ENCODE measurements at regions not wholly inside any gene's neighbourhood (a gene's known extent, or its start where the extent isn't known, plus 50 kb on each side); places are given as distances from the start of the nearest gene placed in this dataset.
A peak's percentile ranks its signal among the peaks of the same experiment; 100 is the strongest.

DNA sequence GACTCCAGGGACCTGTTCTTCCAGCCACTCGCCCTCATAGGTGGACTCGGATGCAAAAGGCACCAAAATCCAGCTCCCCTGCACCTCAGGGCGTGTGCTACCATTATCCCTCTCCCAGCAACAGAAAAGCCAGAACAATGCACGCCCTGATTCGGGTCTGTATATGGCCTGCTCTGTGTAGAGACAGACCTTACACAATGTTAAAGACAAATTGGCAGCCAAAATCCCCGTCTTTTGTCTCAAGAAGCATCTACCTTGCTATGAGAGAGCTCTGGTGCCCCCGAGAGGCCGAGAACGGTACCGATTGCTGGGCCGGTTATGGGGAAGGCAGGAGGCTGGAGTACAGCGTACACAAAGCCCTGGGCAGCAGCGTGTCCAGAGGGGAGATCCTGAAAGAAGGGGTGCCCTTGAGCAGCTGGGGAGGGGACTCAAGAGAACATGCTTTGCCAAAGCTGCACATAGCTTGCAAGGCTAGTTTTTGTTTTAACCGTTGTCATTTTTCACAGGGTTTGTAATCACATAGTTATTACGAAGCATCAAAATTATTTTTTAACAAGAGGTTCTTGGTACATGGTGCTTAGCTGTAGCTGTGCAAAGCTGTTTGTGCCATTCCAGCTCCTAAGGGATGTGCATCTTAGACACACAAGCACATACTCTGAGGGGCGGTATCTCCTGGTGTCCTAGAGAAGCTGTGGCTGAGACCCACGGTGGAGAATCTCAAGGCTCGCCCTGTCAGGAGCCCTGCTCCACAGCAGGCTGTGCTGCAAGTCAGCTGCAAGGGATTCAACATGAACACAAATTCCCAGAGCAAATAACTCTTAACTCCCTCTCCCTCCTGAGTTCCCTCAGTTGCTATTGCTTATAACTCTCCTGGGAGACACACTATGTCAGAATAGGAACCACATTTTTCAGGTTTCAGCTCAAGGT, 461.5 kb upstream of the PPP2R3A start:
- no peaks in the 10 kb centered on the region for H3K9me1 ChIP-seq (ENCODE audit: control insufficient read depth, insufficient read depth, low read length)
- peaks cover 0 to 3% of the 10 kb centered on the region in 2 experiments; a peak in 1 of 5 replicates for H3K27me3 ChIP-seq (ENCODE audit: control insufficient read depth in 2 of 2, insufficient read depth in 2 of 2, low read length in 2 of 2)
- no peak overlapping the region for H3K4me3 ChIP-seq
- H2AFZ ChIP-seq (ENCODE audit: low read depth, low read length): no peak overlapping the region
- in situ Hi-C loops (cut with MboI): no loop called here
- no peaks in the 10 kb centered on the region for H3K79me2 ChIP-seq (ENCODE audit: control insufficient read depth, insufficient read depth, low read length)
- no TSS peak for BruUV-seq (replicated peaks)
- no peaks in the 10 kb centered on the region for H3K9me3 ChIP-seq (replicated peaks; ENCODE audit: control insufficient read depth, insufficient read depth, low read depth, low read length)
- FAIRE-seq (peak; percentile 19), ATAC-seq (peak; percentile 95), DNase-seq (ENCODE audit: extremely low read depth in 1 of 4, low spot score in 3 of 4) (peak; percentile 34 to 57 (median 43))
- H3K4me2 ChIP-seq (ENCODE audit: insufficient read depth, low read length): peak overlapping the region; percentile 18; the same call in 1 of the 2 replicates
- POLR2A ChIA-PET: interaction anchor here (1.4 kb wide), 1 partner anchor 12 kb away, joined by 3 read pairs; no protein-coding TSS in a partner anchor
- H4K20me1 ChIP-seq (replicated peaks; ENCODE audit: control insufficient read depth, insufficient read depth, low read length): no peaks in the 10 kb centered on the region
- H3K36me3 ChIP-seq (ENCODE audit: control insufficient read depth, insufficient read depth, low read length): no peaks in the 10 kb centered on the region
- H3K4me1 ChIP-seq (replicated peaks in 1 of 2; ENCODE audit: control insufficient read depth in 2 of 2, insufficient read depth in 2 of 2, low read length in 2 of 2): no peaks in the 10 kb centered on the region
- no peak overlapping the region for H3K9ac ChIP-seq (ENCODE audit: insufficient read depth in 1 of 2, low read depth in 2 of 2, low read length in 2 of 2)
- CTCF ChIA-PET (ENCODE audit: low intra/inter-chr PET ratio): interaction anchor here (0.5 to 0.7 kb wide), 2 partner anchors 713 to 864 kb away, joined by 3 read pairs; no protein-coding TSS in a partner anchor
- 7% methylated on average over 16 of the region's 18 CpGs for WGBS (ENCODE audit: insufficient coverage, low coverage, missing lambda C conversion rate)
- H3K27ac ChIP-seq (ENCODE audit: extremely low read depth, low read depth, low read length): no peak overlapping the region
- intact Hi-C loops (cut with micrococcal nuclease): loop anchor here (5.0 kb wide), 1 partner anchor 707 kb away; the partner anchor contains the start of gene EPHB1
- peak; percentile 46 to 54 for TF ChIP-seq RAD21 (CRISPR knock-in tag; conservative IDR thresholded peaks at IDR 0.05 in 1 of 2, IDR thresholded peaks at IDR 0.05 in 1 of 2)
- no peak for TF ChIP-seq SMAD2 (IDR thresholded peaks at IDR 0.05; ENCODE audit: low read depth, low read length)
- TF ChIP-seq, protein P1, sequence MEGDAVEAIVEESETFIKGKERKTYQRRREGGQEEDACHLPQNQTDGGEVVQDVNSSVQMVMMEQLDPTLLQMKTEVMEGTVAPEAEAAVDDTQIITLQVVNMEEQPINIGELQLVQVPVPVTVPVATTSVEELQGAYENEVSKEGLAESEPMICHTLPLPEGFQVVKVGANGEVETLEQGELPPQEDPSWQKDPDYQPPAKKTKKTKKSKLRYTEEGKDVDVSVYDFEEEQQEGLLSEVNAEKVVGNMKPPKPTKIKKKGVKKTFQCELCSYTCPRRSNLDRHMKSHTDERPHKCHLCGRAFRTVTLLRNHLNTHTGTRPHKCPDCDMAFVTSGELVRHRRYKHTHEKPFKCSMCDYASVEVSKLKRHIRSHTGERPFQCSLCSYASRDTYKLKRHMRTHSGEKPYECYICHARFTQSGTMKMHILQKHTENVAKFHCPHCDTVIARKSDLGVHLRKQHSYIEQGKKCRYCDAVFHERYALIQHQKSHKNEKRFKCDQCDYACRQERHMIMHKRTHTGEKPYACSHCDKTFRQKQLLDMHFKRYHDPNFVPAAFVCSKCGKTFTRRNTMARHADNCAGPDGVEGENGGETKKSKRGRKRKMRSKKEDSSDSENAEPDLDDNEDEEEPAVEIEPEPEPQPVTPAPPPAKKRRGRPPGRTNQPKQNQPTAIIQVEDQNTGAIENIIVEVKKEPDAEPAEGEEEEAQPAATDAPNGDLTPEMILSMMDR (IDR thresholded peaks at IDR 0.05 in 2 of 3, conservative IDR thresholded peaks at IDR 0.05 in 1 of 3; ENCODE audit: insufficient read depth in 2 of 3, low read depth in 1 of 3, low read length in 3 of 3): peak; percentile 56 to 63 (median 58)
- TF ChIP-seq GATAD2A (IDR thresholded peaks at IDR 0.05): no peak
- no peak for TF ChIP-seq ZNF324 (CRISPR knock-in tag; IDR thresholded peaks at IDR 0.05)
- no peak for TF ChIP-seq RBM25 (IDR thresholded peaks at IDR 0.05; ENCODE audit: low read depth, low read length, severe bottlenecking)
- TF ChIP-seq ZNF41 (CRISPR knock-in tag; conservative IDR thresholded peaks at IDR 0.05): no peak
- TF ChIP-seq CBX8 (IDR thresholded peaks at IDR 0.05; ENCODE audit: borderline replicate concordance, extremely low read depth, low read depth, low read length, poor library complexity, severe bottlenecking): no peak
- TF ChIP-seq BRCA1 (IDR thresholded peaks at IDR 0.05): no peak
- TF ChIP-seq BRCA1 (CRISPR knock-in tag; IDR thresholded peaks at IDR 0.05): no peak
- no peak for TF ChIP-seq LARP7 (IDR thresholded peaks at IDR 0.05)
- no peak for TF ChIP-seq JUND (IDR thresholded peaks at IDR 0.05; ENCODE audit: borderline replicate concordance, low read depth, low read length)
- no peak for TF ChIP-seq JUND (tag; IDR thresholded peaks at IDR 0.05; ENCODE audit: borderline replicate concordance, low read depth, low read length)
- no peak for TF ChIP-seq ZNF696 (CRISPR knock-in tag; conservative IDR thresholded peaks at IDR 0.05)
- TF ChIP-seq, protein P2, sequence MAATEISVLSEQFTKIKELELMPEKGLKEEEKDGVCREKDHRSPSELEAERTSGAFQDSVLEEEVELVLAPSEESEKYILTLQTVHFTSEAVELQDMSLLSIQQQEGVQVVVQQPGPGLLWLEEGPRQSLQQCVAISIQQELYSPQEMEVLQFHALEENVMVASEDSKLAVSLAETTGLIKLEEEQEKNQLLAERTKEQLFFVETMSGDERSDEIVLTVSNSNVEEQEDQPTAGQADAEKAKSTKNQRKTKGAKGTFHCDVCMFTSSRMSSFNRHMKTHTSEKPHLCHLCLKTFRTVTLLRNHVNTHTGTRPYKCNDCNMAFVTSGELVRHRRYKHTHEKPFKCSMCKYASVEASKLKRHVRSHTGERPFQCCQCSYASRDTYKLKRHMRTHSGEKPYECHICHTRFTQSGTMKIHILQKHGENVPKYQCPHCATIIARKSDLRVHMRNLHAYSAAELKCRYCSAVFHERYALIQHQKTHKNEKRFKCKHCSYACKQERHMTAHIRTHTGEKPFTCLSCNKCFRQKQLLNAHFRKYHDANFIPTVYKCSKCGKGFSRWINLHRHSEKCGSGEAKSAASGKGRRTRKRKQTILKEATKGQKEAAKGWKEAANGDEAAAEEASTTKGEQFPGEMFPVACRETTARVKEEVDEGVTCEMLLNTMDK (IDR thresholded peaks at IDR 0.05; ENCODE audit: borderline replicate concordance, insufficient read depth, low read depth, low read length, poor library complexity, severe bottlenecking): peak; percentile 35
- no peak for TF ChIP-seq EP400 (IDR thresholded peaks at IDR 0.05)
- TF ChIP-seq NUFIP1 (IDR thresholded peaks at IDR 0.05; ENCODE audit: partially characterized antibody): no peak
- no peak for TF ChIP-seq ZNF197 (CRISPR knock-in tag; IDR thresholded peaks at IDR 0.05; ENCODE audit: low read depth)
- TF ChIP-seq MCM7 (IDR thresholded peaks at IDR 0.05): no peak

All from K562 (cell line).